Heart right ventricle (tissue), 16 donors: ENCODE measurements at regions not wholly inside any gene's neighbourhood (a gene's known extent, or its start where the extent isn't known, plus 50 kb on each side); places are given as distances from the start of the nearest gene placed in this dataset.

ENCODE experiments used
- ATAC-seq, 8 donors: fragments of 200-7000 bp; cut with Tn5 transposase; one replicate each; pipeline ENCODE4 v1.9.1; 2020; ENCODE audit warnings: mild to moderate bottlenecking in 8 of 8, moderate library complexity in 8 of 8, moderate number of reproducible peaks in 1 of 8
- DNase-seq, 2 donors: peaks; one replicate each; pipeline ENCODE4 v3.0.0-alpha.2; 2020
- H3K27ac ChIP-seq, 10 donors: fragments of 200-600 bp; sonication (generic) in 2 of 10; one replicate each; pipeline versions ENCODE4 v1.5.0 to v1.8.0; 2020 to 2022; ENCODE audit warnings: mild to moderate bottlenecking in 3 of 10
- H3K27me3 ChIP-seq, 7 donors: fragments of 200-600 bp; one replicate each; pipeline ENCODE4 v1.8.0; 2021 to 2022; ENCODE audit warnings: mild to moderate bottlenecking in 2 of 7
- H3K36me3 ChIP-seq, 9 donors: fragments of 200-600 bp; sonication (generic) in 1 of 9; one replicate each; pipeline versions ENCODE4 v1.5.0 to v1.8.0; 2020 to 2022; ENCODE audit warnings: mild to moderate bottlenecking in 2 of 9
- H3K4me1 ChIP-seq, 9 donors: fragments of 200-600 bp; sonication (generic) in 1 of 9; one replicate each; pipeline versions ENCODE4 v1.5.0 to v1.8.0; 2020 to 2022; ENCODE audit warnings: mild to moderate bottlenecking in 4 of 9
- H3K4me3 ChIP-seq, 10 donors: fragments of 200-600 bp; sonication (generic) in 2 of 10; one replicate each; pipeline versions ENCODE4 v1.5.0 to v1.8.0; 2020 to 2022; ENCODE audit warnings: mild to moderate bottlenecking in 7 of 10, moderate library complexity in 2 of 10
- H3K9me3 ChIP-seq, 11 donors: fragments of 200-600 bp in 10 of 11; sonication (generic) in 2 of 11; one replicate each; pipeline versions ENCODE4 v1.5.0 to v1.8.0; 2013 to 2022; ENCODE audit warnings: mild to moderate bottlenecking in 2 of 11, control low read depth in 1 of 11, moderate library complexity in 1 of 11
- WGBS, 2 donors: extraction: QIAGEN DNeasy Blood & Tissue Kit; methylation state at CpG; one replicate each; pipeline ENCODE4 v1.1.7; 2013; ENCODE audit warnings: inconsistent platforms in 1 of 2; 5-methylcytosine and 5-hydroxymethylcytosine counted together
- intact Hi-C, 10 donors: fragments of 100-400 bp; cut with DNase I; formaldehyde crosslinking; loops; one replicate each; pipeline versions ENCODE4 v1.11.1 to v1.14.2; 2022
- TF ChIP-seq, protein P1 (sequence below), 9 donors: fragments of 200-600 bp; sonication (generic) in 2 of 9; IDR thresholded peaks; one replicate each; pipeline versions ENCODE4 v1.5.0 to v1.8.0; 2021 to 2022; ENCODE audit warnings: antibody characterized with exemption in 9 of 9, mild to moderate bottlenecking in 5 of 9, moderate library complexity in 1 of 9
- donor health status: Arrhythmogenic right ventricular cardiomyopathy.
- donor health status: ischemic (EF 13 %, LVEDD 7.1; RV severe dilation, severe dysfunction).
- donor health status: healthy with polysubstance abuse.
- donor health status: DM: no; HTN: yes; CAD: no.
- donor health status: DM: no; HTN: no; CAD: no.
- donor health status: ischemic (EF 25% LVEDD 6.9; RV normal size, moderate dysfunction).
- donor health status: ischemic (EF 25% LVEDD 5.7; RV mildly dilated, moderate dysfunction).
- donor health status: healthy.
- donor health status: DM: yes; HTN: yes; CAD: no.
- donor health status: Ischemic cardiomyopathy.
- donor health status: ischemic (EF 35%, LVEDD 5.7; RV mildly dilated, moderate dysfunction).
- donor health status: nonischemic (EF 11% LVEDD 7.7; RV severe dilation, severe dysfunction).
- donor health status: DM: yes; HTN: yes; CAD: no.
- donor health status: PGD.
- donor health status: ischemic (EF 29% LVEDD 5.4; RV normal size, mild dysfunction).
- donor health status: nonischemic (EF 23%, LVEDD 6.1; RV moderate dilation, normal function).

DNA sequence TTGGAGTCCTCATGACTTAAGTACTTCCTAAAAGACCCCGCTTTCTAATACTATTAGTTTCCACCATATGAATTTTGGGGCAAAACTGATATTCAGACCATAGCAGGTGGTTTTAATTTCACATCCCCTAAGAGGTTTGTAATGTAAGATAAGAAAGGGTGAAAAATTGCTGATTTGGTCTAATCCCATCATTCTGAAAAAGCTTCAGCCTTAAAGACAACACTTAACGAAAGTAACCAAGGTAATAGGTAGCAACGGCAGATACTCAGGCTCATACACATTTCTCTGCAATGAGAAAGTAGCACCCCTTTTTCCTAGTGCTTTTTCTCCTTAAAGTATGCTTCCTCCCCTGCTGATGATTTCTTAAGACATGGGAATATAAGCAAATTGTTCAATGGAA is 376.9 kb upstream of the LYPLAL1 start:
- DNase-seq: no peak
- no peaks in the 10 kb centered on the region for H3K27me3 ChIP-seq
- 95% methylated on average over 3 of the region's 3 CpGs for WGBS, 2 donors
- H3K4me1 ChIP-seq: no peaks in the 10 kb centered on the region
- no peaks in the 10 kb centered on the region for H3K9me3 ChIP-seq
- intact Hi-C loops: no loop called here
- H3K36me3 ChIP-seq: no peaks in the 10 kb centered on the region
- no peak overlapping the region for H3K27ac ChIP-seq
- ATAC-seq: no peak
- H3K4me3 ChIP-seq: no peak overlapping the region
- TF ChIP-seq, protein P1, sequence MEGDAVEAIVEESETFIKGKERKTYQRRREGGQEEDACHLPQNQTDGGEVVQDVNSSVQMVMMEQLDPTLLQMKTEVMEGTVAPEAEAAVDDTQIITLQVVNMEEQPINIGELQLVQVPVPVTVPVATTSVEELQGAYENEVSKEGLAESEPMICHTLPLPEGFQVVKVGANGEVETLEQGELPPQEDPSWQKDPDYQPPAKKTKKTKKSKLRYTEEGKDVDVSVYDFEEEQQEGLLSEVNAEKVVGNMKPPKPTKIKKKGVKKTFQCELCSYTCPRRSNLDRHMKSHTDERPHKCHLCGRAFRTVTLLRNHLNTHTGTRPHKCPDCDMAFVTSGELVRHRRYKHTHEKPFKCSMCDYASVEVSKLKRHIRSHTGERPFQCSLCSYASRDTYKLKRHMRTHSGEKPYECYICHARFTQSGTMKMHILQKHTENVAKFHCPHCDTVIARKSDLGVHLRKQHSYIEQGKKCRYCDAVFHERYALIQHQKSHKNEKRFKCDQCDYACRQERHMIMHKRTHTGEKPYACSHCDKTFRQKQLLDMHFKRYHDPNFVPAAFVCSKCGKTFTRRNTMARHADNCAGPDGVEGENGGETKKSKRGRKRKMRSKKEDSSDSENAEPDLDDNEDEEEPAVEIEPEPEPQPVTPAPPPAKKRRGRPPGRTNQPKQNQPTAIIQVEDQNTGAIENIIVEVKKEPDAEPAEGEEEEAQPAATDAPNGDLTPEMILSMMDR (IDR thresholded peaks at IDR 0.05): no peak

DNA sequence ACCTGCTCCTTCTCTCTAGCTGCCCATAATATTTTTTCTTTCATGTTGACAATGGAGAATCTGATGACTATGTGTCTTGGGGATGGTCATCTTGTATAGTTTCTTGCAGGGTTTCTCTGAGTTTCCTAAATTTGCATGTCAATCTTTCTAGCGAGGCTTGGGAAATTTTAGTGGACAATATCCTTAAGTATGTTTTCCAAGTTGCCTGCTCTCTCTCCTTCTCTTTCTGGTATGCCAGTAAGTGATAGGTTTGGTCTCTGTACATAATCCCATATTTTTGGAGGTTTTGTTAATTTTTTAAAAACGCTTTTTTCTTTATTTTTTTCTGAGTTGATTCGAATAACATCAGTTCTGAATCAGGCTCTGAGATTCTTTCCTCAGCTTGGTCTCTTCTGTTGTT is 370.9 kb upstream of the LYPLAL1 start:
- no peak overlapping the region for H3K27ac ChIP-seq
- 90% methylated on average over 3 of the region's 3 CpGs for WGBS, 2 donors
- no peaks in the 10 kb centered on the region for H3K36me3 ChIP-seq
- TF ChIP-seq, protein P1 (IDR thresholded peaks at IDR 0.05): no peak
- no peak for ATAC-seq
- no peak for DNase-seq
- H3K27me3 ChIP-seq: no peaks in the 10 kb centered on the region
- H3K9me3 ChIP-seq: peaks cover 0 to 16% (median 0%) of the 10 kb centered on the region in 11 donors
- intact Hi-C loops: no loop called here
- no peak overlapping the region for H3K4me3 ChIP-seq
- no peaks in the 10 kb centered on the region for H3K4me1 ChIP-seq

- DNase-seq: no peak
- ATAC-seq: no peak
- Histone ChIP-seq H3K27ac (no peak overlapping the region), H3K36me3 (no peaks in the 10 kb centered on the region), H3K4me3 (no peak overlapping the region), H3K27me3 (no peaks in the 10 kb centered on the region), H3K9me3 (peaks cover 0 to 16% (median 0%) of the 10 kb centered on the region in 11 donors), H3K4me1 (no peaks in the 10 kb centered on the region)
- 89 to 93% methylated on average over 3 of the region's 3 CpGs for WGBS, 2 donors
- intact Hi-C loops: no loop called here
- TF ChIP-seq, protein P1 (IDR thresholded peaks at IDR 0.05): no peak
These were observed 370.2 kb upstream of the LYPLAL1 start for GRCh38 chr1:218803351-218803997.

DNA sequence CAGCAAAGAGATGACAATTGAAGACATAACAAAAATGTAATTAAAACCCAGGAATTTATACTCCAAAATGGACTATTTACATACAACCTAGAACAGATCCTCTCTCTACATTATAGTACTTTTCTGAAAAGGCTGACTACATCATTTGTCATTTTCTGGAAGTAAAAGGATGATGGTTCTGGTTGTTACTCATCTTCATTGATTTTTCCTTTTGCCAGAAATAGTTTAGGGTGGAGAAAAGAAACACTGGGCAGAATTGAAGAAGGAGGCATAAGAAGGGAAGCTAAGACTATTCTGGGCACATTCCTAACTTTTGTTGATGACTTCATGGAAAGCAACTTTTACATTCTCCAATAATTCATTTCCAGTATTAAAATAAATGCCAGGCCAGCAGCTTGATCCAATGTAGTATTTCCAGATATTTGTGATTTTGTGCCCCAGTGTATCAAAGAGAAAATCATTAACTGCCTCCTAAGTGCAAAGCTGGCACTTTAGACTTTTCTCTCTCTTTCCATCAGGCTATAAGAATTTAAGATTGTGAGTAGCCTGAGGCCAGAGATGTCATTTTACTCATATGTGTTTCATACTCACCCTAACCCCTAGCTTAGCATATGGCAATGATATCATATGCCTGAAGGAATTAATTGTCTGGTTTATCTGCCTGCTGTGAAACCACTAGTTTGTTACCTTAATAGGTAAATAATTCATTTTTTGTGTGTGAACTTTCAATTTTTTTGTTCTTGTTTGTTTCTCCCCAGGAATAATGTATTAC is 369.5 kb upstream of the LYPLAL1 start:
- Histone ChIP-seq H3K27ac (no peak overlapping the region), H3K9me3 (peaks cover 0 to 16% (median 0%) of the 10 kb centered on the region in 11 donors), H3K4me3 (no peak overlapping the region), H3K36me3 (no peaks in the 10 kb centered on the region), H3K4me1 (no peaks in the 10 kb centered on the region), H3K27me3 (no peaks in the 10 kb centered on the region)
- intact Hi-C loops: no loop called here
- TF ChIP-seq, protein P1 (IDR thresholded peaks at IDR 0.05): no peak
- ATAC-seq (no peak), DNase-seq (no peak)
